VCaP (cell line): ENCODE measurements at regions not wholly inside any gene's neighbourhood (a gene's known extent, or its start where the extent isn't known, plus 50 kb on each side); places are given as distances from the start of the nearest gene placed in this dataset.
"Not testable (repeated sequence)": the region's sequence is repeated elsewhere in the genome, so short reads cannot be mapped to it uniquely, and the experiment has no call there.

ENCODE experiments used
- H3K27ac ChIP-seq: fragments of 450-650 bp; 2 replicates; pipeline ENCODE4 v1.5.1; 2017
- TF ChIP-seq, protein P1 (sequence below): fragments of 450-650 bp; conservative IDR thresholded peaks from 2 replicates; pipeline ENCODE4 v1.5.1; 2017; ENCODE audit warnings: mild to moderate bottlenecking, moderate library complexity

DNA sequence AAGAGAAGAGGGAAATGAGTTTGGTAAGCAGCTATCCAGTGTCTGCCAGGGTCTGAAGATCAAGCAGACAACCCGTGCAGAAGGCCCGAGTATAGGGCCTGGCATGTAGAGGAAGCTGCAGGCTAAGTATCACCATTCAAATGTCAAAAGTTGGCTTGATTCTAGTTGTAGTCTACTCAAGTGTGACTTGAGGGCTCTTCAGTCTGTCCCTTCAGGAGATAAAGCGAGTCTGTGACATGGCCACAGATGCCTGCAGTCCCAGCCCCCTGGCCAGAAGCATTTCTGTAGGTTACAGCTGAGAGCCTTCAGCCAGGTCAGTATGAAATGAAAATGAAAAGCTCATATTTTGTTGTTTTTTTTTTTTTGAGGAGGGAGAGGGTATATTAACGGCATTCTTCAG is 97.8 kb upstream of the EEPD1 start:
- H3K27ac ChIP-seq = no peak overlapping the region
- TF ChIP-seq, protein P1, sequence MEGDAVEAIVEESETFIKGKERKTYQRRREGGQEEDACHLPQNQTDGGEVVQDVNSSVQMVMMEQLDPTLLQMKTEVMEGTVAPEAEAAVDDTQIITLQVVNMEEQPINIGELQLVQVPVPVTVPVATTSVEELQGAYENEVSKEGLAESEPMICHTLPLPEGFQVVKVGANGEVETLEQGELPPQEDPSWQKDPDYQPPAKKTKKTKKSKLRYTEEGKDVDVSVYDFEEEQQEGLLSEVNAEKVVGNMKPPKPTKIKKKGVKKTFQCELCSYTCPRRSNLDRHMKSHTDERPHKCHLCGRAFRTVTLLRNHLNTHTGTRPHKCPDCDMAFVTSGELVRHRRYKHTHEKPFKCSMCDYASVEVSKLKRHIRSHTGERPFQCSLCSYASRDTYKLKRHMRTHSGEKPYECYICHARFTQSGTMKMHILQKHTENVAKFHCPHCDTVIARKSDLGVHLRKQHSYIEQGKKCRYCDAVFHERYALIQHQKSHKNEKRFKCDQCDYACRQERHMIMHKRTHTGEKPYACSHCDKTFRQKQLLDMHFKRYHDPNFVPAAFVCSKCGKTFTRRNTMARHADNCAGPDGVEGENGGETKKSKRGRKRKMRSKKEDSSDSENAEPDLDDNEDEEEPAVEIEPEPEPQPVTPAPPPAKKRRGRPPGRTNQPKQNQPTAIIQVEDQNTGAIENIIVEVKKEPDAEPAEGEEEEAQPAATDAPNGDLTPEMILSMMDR = no peak

DNA sequence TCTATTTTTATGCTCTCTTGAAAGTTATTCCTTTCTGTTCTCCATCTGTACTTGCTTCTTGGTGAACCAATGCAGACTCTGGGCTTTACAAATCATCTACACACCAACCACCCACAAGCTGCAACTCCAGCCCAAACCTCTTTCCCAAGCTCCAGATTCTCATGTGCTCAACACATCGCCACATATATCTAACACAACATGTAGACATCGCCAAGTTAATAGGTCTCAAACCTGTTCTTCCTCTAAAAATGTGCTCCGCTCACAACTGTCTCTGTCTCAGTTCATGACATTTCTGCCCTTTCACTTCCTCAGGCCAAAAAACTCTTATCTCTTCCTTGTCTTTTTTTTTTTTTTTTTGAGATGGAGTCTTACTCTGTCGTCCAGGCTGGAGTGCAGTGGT is 95.7 kb upstream of the EEPD1 start:
- TF ChIP-seq, protein P1 = no peak
- H3K27ac ChIP-seq = no peak overlapping the region

DNA sequence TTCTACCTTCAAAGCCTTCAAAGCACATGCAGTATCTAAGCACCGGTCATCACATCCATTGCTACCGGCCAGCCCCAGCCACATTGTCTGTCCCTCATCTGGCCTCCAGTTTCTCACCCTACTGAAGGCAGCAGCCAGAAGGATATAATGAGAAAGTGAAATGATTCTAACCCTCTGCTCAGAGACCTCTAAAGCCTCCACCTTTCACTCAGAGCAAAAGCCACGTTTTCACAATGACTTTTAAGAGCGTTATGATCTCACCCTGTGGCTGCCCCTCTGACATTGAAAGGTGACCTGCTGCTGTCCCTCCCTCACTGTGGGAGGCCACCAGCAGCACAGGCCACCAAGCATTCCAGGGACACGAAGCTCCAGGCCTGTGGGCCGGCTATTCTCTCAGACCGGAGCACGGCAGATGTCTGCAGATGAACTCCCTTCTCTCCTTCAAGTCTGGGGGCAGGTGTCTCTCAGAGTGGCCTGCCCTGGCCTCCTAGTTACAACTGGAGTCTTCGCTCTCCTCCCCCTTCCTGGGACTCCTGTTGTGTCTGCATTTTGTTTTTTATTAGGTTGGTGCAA is 94.9 kb upstream of the EEPD1 start:
- H3K27ac ChIP-seq = no peak overlapping the region
- TF ChIP-seq, protein P1 = no peak

DNA sequence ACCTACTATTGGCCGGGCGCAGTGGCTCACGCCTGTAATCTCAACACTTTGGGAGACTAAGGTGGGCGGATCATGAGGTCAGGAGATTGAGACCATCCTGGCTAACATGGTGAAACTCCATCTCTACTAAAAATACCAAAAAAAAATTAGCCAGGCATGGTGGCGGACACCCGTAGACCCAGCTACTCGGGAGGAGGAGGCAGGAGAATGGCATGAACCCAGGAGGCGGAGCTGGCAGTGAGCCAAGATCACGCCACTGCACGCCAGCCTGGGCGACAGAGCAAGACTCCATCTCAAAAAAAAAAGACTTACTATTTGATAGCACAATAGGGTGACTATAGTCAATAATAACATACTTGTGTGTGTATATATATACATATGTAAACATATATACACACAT is 92.7 kb upstream of the EEPD1 start:
- not testable (repeated sequence) for H3K27ac ChIP-seq

DNA sequence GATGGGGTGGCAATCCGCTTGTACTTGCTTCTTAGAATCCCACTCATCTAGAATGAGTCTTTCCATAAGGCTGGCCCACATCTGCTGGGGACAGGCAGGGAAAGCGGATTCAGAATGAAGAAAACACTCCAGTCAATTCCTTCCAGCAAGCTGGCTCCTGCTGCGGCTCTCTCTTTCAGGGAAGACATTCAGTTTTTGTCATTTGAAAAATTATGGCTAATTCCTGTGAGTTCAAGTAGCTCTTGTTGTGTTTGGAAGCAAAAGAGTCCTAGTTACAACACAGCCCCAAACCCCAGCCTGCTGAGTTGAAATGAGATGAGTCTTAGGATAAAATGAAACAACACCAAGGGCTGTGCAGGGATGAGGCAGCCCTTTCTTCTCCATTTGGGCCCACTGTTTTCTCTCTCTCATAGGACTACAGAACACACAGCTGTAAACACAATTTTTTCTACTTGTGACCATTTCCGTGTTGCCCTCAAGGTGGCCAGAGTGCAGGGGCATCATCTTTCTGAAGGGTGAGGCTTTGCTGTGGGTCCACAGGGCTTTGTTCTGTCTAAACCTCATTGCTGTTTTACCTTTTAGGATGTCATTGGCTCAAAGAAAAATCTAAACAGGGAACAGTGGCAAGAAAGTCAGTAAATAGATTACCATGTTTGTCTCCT is 90.8 kb upstream of the EEPD1 start:
- TF ChIP-seq, protein P1 = no peak
- no peak overlapping the region for H3K27ac ChIP-seq

DNA sequence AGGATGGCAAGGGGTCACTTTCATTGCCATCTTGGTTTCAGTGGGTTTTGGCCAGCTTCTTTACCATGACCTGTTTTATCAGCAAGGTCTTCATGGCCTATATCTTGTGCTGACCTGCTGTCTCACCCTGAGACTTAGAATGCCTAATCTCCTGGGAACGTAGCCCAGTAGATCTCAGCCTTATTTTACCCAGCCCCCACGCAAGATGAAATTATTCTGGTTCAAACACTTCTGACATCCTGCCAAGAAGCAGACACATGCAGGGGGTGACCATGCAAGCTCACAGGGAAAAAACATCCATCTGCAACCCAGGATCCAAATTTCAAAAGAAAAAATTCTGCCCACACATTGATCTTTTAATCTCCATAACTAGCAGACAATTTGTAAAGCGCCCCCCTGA is 88.4 kb upstream of the EEPD1 start:
- H3K27ac ChIP-seq = no peak overlapping the region
- TF ChIP-seq, protein P1 = no peak

DNA sequence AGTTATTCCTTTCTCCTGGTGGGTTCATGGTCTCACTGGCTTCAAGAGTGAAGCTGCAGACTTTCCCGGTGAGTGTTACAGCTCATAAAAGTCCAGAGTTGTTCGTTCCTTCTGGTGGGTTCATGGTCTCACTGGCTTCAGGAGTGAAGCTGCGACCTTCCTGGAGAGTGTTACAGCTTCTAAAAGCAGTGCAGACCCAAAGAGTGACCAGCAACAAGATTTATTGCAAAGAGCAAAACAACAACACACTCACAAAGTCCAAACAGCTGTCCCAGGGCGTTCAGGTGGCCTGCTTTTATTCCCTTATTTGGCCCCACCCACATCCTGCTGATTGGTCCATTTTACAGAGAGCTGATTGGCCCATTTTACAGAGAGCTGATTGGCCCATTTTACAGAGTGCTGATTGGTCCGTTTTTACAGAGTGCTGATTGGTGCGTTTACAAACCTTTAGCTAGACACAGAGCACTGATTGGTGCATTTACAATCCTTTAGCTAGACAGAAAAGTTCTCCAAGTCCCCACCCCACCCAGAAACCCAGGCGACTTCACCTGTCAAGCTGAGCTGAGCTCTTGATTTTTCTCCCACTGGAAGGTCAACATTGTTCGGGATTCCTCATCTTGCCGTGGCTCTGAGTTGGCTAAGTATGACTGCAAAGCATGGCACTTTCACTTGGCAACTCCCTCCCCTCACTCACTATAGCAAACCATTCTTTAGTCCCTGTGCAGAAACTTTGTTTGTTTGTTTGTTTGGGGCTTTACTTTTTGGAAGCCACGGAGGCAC is 87.3 kb upstream of the EEPD1 start:
- not testable (repeated sequence) for H3K27ac ChIP-seq

DNA sequence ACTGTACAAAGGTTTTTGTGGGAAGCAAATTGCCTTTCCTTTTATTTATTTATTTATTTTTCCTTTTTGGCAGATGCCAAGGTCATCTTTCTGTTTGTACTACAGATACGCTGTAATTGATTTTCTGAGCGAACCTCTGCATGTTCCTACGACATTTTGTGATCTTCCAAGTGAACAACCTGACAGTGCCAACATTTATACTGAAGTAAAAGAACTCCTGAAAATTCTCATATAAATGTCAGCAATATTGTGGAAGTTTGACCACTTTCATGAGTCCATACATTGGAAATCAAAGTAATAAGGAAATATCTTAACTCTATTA is 86.8 kb upstream of the EEPD1 start:
- TF ChIP-seq, protein P1 = no peak
- no peak overlapping the region for H3K27ac ChIP-seq
